ENCODE measurements at regions not wholly inside any gene's neighbourhood (a gene's known extent, or its start where the extent isn't known, plus 50 kb on each side); places are given as distances from the start of the nearest gene placed in this dataset.

DNA sequence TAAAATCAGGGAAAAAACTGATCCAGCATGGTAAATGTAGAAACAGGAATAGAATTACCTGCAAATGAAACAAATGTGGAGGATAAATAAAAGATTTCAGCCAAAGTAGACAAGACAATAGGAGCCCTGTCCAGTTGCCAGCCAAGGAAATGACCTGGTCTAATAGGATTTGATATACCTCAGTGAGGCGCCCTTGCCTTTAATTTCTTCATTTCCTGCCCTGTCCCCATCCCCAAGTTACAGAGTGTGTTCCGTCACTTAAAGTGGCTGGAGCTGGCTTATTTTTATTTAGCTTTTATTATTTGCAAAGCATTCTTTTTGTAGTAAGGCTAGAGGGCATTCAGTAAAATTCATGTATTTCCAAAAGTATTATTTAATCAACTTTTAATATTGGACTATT lies 1022.0 kb downstream of the EFNB2 start:
- in situ Hi-C loops (cut with HindIII; ENCODE audit: low sequenced_read_pairs), result no loop called here
- no peak for DNase-seq (ENCODE audit: low spot score)

DNA sequence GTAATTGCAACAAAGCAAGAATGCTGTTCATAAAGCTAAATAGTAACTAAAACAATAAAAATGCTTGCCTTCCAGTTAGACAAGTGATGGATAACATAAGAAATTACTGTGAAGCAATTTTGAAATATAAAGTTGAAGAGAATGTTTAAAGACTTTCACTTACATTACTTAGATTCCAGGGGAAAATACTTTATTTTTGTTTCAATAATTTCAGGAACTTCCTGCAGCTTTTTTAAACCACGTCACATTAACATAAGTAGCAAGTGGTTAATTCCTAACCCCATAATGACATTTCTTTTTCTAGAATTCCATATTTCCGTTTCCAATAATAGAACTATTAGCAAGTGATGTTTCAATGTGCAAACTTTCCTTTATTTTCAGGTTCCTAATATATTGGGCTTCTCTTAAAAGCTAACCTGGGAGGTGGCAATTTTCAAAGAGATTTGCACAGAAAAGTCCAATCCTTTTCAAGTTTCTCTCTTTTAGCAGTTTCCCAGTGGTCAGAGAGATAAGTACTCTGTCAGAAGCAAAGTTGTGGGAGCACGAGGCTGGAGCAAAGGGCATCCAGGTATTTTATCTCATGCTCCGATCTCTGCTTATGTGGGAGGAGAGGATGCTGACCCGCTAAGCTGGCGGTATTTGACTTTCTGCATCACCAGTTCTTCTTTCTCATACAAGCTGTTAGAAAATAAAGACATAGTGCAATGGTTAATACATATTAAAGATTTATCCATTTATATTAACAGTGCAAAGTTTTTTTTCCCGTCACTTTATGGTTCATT lies 1025.3 kb downstream of the EFNB2 start:
- in situ Hi-C loops (cut with HindIII; ENCODE audit: low sequenced_read_pairs), result no loop called here

GRCh38 chr13:105506463-105506862 lies 1029.0 kb downstream of the EFNB2 start:
- DNase-seq (ENCODE audit: low spot score), result no peak
- in situ Hi-C loops (cut with HindIII; ENCODE audit: low sequenced_read_pairs), result no loop called here

More for the DNA sequence above, 1025.3 kb downstream of the EFNB2 start:
- no peak for DNase-seq (ENCODE audit: low spot score)

DNA sequence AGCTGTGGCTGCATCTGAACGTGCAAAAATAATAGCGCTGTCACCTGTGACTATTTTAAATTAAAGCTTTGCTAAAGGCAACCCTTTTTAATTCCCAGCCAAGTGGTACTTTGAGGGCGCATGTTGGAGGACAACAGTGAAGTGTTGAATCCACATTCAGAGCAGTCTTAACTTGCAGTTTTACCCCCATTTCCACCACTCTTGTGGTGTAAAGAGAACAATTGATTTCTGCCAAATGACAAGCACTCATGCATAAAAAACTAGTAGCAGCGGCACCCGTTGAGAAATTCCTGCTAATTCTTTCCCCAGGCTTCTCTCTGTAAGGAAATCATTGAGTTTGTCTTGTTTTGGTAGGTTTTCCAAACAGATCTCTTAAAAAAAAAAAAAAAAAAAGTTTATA lies 1033.3 kb downstream of the EFNB2 start:
- no peak for DNase-seq (ENCODE audit: low spot score)
- in situ Hi-C loops (cut with HindIII; ENCODE audit: low sequenced_read_pairs), result no loop called here

DNA sequence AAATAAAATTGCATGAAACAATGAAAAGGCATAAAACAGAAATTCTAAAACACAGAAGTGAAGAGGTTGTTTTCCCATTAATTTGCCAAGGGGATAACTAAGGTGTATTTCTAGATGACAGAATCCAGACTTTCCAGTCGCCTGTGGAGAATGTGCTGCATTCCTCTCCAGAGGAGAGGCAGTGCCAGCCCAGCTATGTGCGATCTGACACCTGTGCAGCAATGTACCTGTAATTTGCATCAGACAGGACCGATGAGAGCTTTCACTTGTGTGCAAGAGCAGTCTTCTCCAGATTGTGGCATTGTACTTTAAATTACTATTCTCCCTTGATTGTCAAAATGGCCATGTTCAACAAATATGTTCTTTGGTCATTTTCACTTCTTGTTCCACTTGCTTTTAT lies 1037.9 kb downstream of the EFNB2 start:
- no peak for DNase-seq (ENCODE audit: low spot score)
- in situ Hi-C loops (cut with HindIII; ENCODE audit: low sequenced_read_pairs), result no loop called here

DNA sequence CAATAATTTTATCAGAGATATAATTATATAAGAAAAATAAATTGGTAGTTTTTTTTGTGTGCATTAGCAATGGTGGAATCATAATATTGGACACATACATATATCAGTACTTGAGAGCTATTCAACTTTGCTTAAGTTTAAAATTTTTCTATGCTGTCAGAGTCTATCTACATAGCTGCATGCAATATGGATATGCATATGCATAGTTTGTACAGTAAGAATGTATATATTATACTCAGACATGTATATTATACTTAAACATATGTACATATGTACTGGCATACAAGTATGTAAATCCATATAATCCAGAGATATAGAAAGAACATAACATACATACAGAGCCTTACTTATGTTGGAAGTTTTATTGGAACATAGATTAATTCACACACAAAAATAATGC lies 1043.2 kb downstream of the EFNB2 start:
- no peak for DNase-seq (ENCODE audit: low spot score)
- in situ Hi-C loops (cut with HindIII; ENCODE audit: low sequenced_read_pairs), result no loop called here

GRCh38 chr13:105491345-105491744 lies 1044.1 kb downstream of the EFNB2 start:
- DNase-seq (ENCODE audit: low spot score), result no peak
- in situ Hi-C loops (cut with HindIII; ENCODE audit: low sequenced_read_pairs), result no loop called here

DNA sequence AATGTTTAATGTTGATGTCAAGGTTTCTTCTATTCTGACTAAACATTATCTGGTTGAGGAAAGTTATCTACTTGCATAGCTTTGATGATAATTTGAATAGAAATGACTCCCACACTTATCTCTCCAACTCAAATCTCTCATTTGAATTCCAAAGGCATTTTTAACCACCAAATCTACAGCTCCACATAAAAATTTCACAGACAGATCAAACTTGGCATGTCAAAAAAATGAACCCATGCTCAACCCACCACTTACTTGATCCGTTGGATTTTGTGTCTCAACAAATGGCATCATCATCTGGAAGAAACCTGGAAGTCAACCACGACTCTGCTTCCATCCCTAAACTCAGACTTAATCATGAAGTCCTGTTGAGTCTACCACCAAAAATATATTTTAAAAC lies 1050.4 kb downstream of the EFNB2 start:
- in situ Hi-C loops (cut with HindIII; ENCODE audit: low sequenced_read_pairs), result no loop called here
- no peak for DNase-seq (ENCODE audit: low spot score)

DNA sequence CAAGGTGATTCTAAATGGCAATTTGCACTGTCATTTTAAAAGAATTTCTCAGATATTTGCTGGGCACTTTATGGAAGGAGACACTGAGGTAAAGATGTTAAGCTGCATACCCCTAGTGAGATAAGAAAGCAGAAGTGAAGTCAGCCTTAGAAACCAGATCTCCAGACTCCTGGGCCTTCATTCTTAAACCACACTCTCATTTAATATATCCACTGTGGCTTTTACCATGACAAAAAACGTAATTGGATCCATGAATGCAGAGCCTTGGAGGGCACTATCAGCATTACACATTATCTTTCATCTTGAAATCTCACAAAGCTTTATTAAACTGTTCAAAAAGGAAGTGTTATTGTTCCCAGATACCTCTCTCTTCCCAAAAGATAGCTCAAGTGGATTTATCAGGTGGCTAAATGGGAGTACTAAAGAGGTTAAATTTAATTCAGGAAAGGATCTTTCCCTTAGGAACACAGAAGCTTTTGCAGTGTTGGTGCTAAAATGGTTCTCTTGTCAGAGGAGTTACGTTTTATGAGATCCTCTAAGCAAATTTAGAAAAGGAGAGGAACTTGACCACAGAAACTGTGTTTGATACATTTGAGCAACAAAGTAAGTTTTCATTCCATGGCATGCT lies 1060.4 kb downstream of the EFNB2 start:
- DNase-seq (ENCODE audit: low spot score), result no peak
- in situ Hi-C loops (cut with HindIII; ENCODE audit: low sequenced_read_pairs), result no loop called here

DNA sequence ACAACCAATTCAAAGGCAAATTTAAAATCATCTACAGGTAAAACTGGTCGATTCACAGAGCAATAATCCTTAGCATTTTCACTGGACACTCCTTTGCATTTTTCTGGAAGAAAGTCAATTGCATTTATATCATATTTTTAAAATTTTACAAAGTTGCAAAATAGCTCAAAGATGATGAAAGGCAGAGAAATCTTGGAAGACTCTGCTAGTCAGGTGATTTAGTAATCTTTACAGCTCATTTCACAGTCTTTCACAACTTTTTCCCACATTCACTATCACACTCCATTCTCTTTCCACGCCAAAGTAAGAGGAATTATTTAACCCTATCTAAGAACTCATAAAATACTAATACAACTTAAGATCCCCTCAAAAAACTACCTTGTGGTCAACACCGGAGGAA lies 1063.8 kb downstream of the EFNB2 start:
- DNase-seq (ENCODE audit: low spot score), result no peak
- in situ Hi-C loops (cut with HindIII; ENCODE audit: low sequenced_read_pairs), result no loop called here

DNA sequence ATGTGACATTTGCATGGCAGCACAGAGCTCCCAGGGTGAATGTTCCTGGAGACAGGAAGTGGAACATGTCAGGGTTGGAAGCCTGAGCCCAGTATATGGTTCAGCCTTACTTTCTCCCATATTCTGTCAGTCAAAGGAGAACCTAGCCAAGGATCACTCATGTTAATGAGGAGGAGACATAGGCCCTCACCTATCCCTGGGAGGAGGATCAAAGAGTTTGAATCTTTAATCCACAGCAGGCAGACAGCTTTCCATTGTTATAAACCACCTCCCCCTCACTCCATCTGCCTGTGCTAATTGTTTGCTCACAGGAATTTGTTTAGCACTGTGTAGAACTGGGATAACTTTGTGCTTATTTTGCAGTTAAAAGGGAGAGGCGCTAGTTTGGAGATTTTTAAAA lies 1069.1 kb downstream of the EFNB2 start:
- no peak for DNase-seq (ENCODE audit: low spot score)
- in situ Hi-C loops (cut with HindIII; ENCODE audit: low sequenced_read_pairs), result no loop called here

DNA sequence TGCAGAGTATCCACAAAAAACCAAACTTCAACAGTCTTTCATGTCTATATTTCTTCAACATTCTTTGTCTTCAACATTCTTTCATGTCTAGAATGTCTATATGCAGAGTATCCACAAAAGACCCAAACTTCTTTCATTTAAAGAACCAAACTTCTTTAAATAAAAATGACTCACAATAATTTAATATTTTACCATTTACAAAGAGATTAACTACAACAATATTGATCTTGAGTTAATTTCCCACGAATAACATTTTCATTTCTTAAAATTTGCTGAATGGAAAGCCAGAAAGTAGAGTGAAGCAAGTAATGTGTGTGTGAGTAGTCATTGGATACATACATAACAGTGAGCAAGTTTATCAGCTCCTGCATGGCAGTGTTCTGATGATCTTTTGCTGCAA lies 1069.7 kb downstream of the EFNB2 start, which contains the start of gene DAOA:
DAOA (plus strand) TSS at position 301 of the 400 bp plus-strand sequence.
- DNase-seq (ENCODE audit: low spot score), result no peak
- in situ Hi-C loops (cut with HindIII; ENCODE audit: low sequenced_read_pairs), result no loop called here

- DNase-seq (ENCODE audit: low spot score), result no peak
- in situ Hi-C loops (cut with HindIII; ENCODE audit: low sequenced_read_pairs), result no loop called here
These were observed 1070.2 kb downstream of the EFNB2 start for GRCh38 chr13:105465251-105465650.

DNA sequence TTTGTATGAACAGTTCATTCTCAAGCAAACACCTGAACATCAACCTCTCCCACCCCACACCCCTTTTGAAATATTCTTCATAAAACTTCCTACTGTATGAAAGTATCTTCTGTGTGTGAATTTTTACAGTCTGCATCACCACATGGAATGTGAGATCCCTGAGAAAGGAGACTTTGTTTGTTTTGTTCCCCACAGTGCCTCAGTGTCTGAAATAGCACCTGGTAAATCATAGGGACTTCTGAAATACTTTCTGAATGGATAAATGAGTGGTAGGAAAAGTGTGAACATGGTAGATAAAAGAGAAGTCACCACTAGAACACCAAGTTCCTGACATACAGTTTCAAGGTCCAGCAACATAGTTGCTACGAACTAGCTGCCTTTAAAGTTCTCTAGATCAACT lies 1071.2 kb downstream of the EFNB2 start:
- no peak for DNase-seq (ENCODE audit: low spot score)
- in situ Hi-C loops (cut with HindIII; ENCODE audit: low sequenced_read_pairs), result no loop called here

GRCh38 chr13:105463011-105463501 lies 1072.4 kb downstream of the EFNB2 start:
- no peak for DNase-seq (ENCODE audit: low spot score)
- in situ Hi-C loops (cut with HindIII; ENCODE audit: low sequenced_read_pairs), result no loop called here

DNA sequence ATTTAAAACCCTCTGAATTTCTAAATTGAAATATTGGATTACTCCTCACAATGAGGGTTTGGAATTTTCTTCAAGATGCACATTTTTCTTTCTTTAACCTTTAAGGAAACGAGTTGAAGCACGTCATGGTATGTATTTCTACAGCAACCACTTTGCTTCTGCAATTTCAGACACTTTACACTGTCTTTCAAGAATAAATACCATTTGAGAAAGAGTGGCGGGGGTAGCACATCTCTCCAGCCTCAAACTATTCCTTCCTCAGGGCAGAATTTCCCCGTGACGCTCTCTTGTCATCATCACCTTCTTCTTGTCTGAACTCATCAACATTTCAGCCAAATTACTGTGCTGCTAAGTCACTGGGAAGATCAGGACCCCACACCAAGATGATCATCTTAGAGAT lies 1073.4 kb downstream of the EFNB2 start:
- DNase-seq (ENCODE audit: low spot score), result no peak
- in situ Hi-C loops (cut with HindIII; ENCODE audit: low sequenced_read_pairs), result no loop called here

GRCh38 chr13:105452895-105453294 lies 1082.6 kb downstream of the EFNB2 start:
- DNase-seq (ENCODE audit: low spot score), result no peak
- in situ Hi-C loops (cut with HindIII; ENCODE audit: low sequenced_read_pairs), result no loop called here

GRCh38 chr13:105450784-105451183 lies 1084.7 kb downstream of the EFNB2 start:
- no peak for DNase-seq (ENCODE audit: low spot score)
- in situ Hi-C loops (cut with HindIII; ENCODE audit: low sequenced_read_pairs), result no loop called here

DNA sequence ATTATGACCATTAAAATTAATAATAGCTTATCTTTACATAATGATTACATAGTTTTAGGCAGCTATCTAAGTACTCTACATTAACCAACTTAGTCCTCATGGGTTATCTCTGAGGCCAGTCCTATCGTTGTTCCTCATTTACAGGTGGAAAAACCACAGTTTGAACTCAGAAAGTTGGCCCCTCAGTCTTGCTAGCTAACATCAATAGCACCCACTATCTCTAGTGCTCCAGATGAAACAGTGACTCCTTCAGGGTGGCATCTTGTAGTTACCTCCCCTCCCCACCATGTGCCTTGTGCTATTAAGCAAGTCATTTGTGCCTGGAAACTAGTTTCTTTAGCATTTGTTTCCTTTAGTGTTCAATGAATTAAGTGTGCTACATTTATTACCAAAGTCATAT lies 1086.7 kb downstream of the EFNB2 start:
- DNase-seq (ENCODE audit: low spot score), result no peak
- in situ Hi-C loops (cut with HindIII; ENCODE audit: low sequenced_read_pairs), result no loop called here

DNA sequence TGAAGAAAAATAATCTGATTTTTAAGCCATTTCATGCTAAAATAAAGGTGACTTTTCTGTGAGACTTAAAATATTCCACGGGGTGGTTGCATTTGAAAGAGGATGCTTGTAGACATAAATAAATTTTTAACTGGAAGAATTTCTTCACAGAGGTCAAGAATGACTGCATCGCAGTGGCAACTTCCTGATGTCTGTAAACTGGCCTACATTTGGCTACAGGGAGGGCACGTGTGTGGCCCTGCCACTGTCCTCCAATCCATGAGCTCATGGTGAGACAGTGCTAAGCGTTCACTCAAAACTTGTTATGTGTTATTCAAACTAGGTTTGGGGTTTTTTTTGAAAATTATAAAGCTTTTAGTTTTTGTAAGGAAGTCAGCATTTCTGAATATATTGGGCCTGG lies 1089.3 kb downstream of the EFNB2 start:
- in situ Hi-C loops (cut with HindIII; ENCODE audit: low sequenced_read_pairs), result no loop called here
- DNase-seq (ENCODE audit: low spot score), result no peak

DNA sequence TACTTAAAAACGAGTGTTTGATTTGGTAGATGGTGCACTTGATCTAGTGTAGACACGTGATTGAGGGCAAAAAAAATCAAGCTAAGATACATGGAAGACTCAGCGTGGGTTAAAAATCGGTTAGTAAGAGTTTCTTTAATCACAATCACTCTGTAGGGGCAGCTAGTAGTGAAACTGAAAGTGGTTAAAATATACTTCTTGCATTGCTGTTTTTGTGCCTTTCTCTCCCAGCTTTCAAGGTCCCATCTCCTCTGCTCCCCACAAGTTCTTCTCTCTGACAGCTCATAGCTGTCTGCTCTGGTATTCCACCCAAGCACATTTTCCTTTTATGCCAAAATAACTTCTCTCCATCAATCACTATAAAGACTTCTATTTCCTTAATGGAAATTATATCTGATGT lies 1089.7 kb downstream of the EFNB2 start:
- in situ Hi-C loops (cut with HindIII; ENCODE audit: low sequenced_read_pairs), result no loop called here
- no peak for DNase-seq (ENCODE audit: low spot score)
